PC-9 (cell line): ENCODE measurements at regions not wholly inside any gene's neighbourhood (a gene's known extent, or its start where the extent isn't known, plus 50 kb on each side); places are given as distances from the start of the nearest gene placed in this dataset.

Experiments
- CTCF ChIP-seq: fragments of 200-600 bp; sonication (generic); conservative IDR thresholded peaks from 2 replicates; pipeline ENCODE4 v1.6.1; 2017; ENCODE audit warnings: mixed run types, antibody characterized with exemption, mild to moderate bottlenecking, moderate library complexity
- EZH2 ChIP-seq: fragments of 200-600 bp; sonication (generic); IDR thresholded peaks from 2 replicates; pipeline ENCODE4 v1.8.0; 2017; ENCODE audit warnings: antibody characterized with exemption, low read depth

GRCh38 chrX:114037515-114037914 is 546.4 kb upstream of the HTR2C start:
- TF ChIP-seq CTCF (no peak), EZH2 (no peak)
